ENCODE measurements at regions not wholly inside any gene's neighbourhood (a gene's known extent, or its start where the extent isn't known, plus 50 kb on each side); places are given as distances from the start of the nearest gene placed in this dataset.

- Histone ChIP-seq H3K27ac (no peak overlapping the region), H4K20me1 (ENCODE audit: low read depth) (no peaks in the 10 kb centered on the region), H3K4me1 (peaks cover 13% of the 10 kb centered on the region), H3K9ac (no peak overlapping the region), H2AFZ (replicated peaks) (no peak overlapping the region), H3K4me3 (no peak overlapping the region), H3K36me3 (no peaks in the 10 kb centered on the region), H3K79me2 (ENCODE audit: low read depth) (no peaks in the 10 kb centered on the region), H3K9me3 (ENCODE audit: low read depth) (no peaks in the 10 kb centered on the region), H3K4me2 (no peak overlapping the region), H3F3A (ENCODE audit: low read depth) (no peaks in the 10 kb centered on the region), H3K27me3 (no peaks in the 10 kb centered on the region)
- H3K27me3 Mint-ChIP-seq (ENCODE audit: insufficient read depth, low read depth) = no peaks in the 10 kb centered on the region
- TF ChIP-seq CTCF (IDR thresholded peaks at IDR 0.05) (no peak), EZH2phosphoT487 (IDR thresholded peaks at IDR 0.05) (no peak), EZH2 (IDR thresholded peaks at IDR 0.05) (no peak)
- H3K4me3 Mint-ChIP-seq = no peak overlapping the region
- no peak overlapping the region for H3K27ac Mint-ChIP-seq
- DNase-seq (ENCODE audit: low spot score) = no peak
- H3K9me3 Mint-ChIP-seq = peaks cover 5% of the 10 kb centered on the region
- H3K4me1 Mint-ChIP-seq = no peaks in the 10 kb centered on the region
- H3K36me3 Mint-ChIP-seq = no peaks in the 10 kb centered on the region
These were observed 86.2 kb downstream of the PSAT1 start for GRCh38 chr9:78383130-78383529.

GRCh38 chr9:78386348-78386747 is 89.4 kb downstream of the PSAT1 start:
- peaks cover 3% of the 10 kb centered on the region for H3K4me1 Mint-ChIP-seq
- H3K9ac ChIP-seq = no peak overlapping the region
- no peak overlapping the region for H3K4me3 Mint-ChIP-seq
- no peak for DNase-seq (ENCODE audit: low spot score)
- H4K20me1 ChIP-seq (ENCODE audit: low read depth) = no peaks in the 10 kb centered on the region
- no peak overlapping the region for H3K27ac Mint-ChIP-seq
- H3F3A ChIP-seq (ENCODE audit: low read depth) = peaks cover 12% of the 10 kb centered on the region
- peaks cover 3% of the 10 kb centered on the region for H3K27me3 Mint-ChIP-seq (ENCODE audit: insufficient read depth, low read depth)
- H3K4me2 ChIP-seq = no peak overlapping the region
- peaks cover 3% of the 10 kb centered on the region for H3K36me3 Mint-ChIP-seq
- H3K4me3 ChIP-seq = no peak overlapping the region
- no peak overlapping the region for H3K27ac ChIP-seq
- H3K79me2 ChIP-seq (ENCODE audit: low read depth) = no peaks in the 10 kb centered on the region
- H3K36me3 ChIP-seq = no peaks in the 10 kb centered on the region
- no peaks in the 10 kb centered on the region for H3K9me3 ChIP-seq (ENCODE audit: low read depth)
- H3K9me3 Mint-ChIP-seq = no peaks in the 10 kb centered on the region
- no peaks in the 10 kb centered on the region for H3K27me3 ChIP-seq
- H3K4me1 ChIP-seq = peaks cover 22% of the 10 kb centered on the region
- no peak overlapping the region for H2AFZ ChIP-seq (replicated peaks)
- no peak for TF ChIP-seq CTCF (IDR thresholded peaks at IDR 0.05)
- TF ChIP-seq EZH2 (IDR thresholded peaks at IDR 0.05) = no peak
- no peak for TF ChIP-seq EZH2phosphoT487 (IDR thresholded peaks at IDR 0.05)

GRCh38 chr9:78386773-78387172 is 89.8 kb downstream of the PSAT1 start:
- H3K79me2 ChIP-seq (ENCODE audit: low read depth) = no peaks in the 10 kb centered on the region
- H3K4me2 ChIP-seq = no peak overlapping the region
- H3K9me3 ChIP-seq (ENCODE audit: low read depth) = no peaks in the 10 kb centered on the region
- H3K27me3 ChIP-seq = no peaks in the 10 kb centered on the region
- no peak overlapping the region for H2AFZ ChIP-seq (replicated peaks)
- H3K9ac ChIP-seq = no peak overlapping the region
- H4K20me1 ChIP-seq (ENCODE audit: low read depth) = no peaks in the 10 kb centered on the region
- no peak for DNase-seq (ENCODE audit: low spot score)
- H3K36me3 ChIP-seq = no peaks in the 10 kb centered on the region
- Mint-ChIP-seq H3K27ac (no peak overlapping the region), H3K36me3 (peaks cover 3% of the 10 kb centered on the region), H3K4me1 (peaks cover 3% of the 10 kb centered on the region), H3K4me3 (no peak overlapping the region), H3K27me3 (ENCODE audit: insufficient read depth, low read depth) (peaks cover 3% of the 10 kb centered on the region), H3K9me3 (no peaks in the 10 kb centered on the region)
- H3K27ac ChIP-seq = no peak overlapping the region
- peaks cover 22% of the 10 kb centered on the region for H3K4me1 ChIP-seq
- no peak for TF ChIP-seq EZH2phosphoT487 (IDR thresholded peaks at IDR 0.05)
- no peak for TF ChIP-seq CTCF (IDR thresholded peaks at IDR 0.05)
- TF ChIP-seq EZH2 (IDR thresholded peaks at IDR 0.05) = no peak
- H3K4me3 ChIP-seq = no peak overlapping the region
- peaks cover 12% of the 10 kb centered on the region for H3F3A ChIP-seq (ENCODE audit: low read depth)
